BE2C (cell line): ENCODE measurements at regions not wholly inside any gene's neighbourhood (a gene's known extent, or its start where the extent isn't known, plus 50 kb on each side); places are given as distances from the start of the nearest gene placed in this dataset.

Experiments used
- DNase-seq: peaks from one replicate; pipeline ENCODE4 v3.0.0-alpha.2; 2020
- H3K27me3 ChIP-seq: fragments of 250-450 bp; sonication (Bioruptor Pico); 2 replicates; pipeline ENCODE4 v1.5.1; 2020; ENCODE audit warnings: mild to moderate bottlenecking
- H3K36me3 ChIP-seq: fragments of 250-450 bp; sonication (Bioruptor Pico); 2 replicates; pipeline ENCODE4 v1.5.1; 2020; ENCODE audit warnings: mild to moderate bottlenecking
- H3K4me1 ChIP-seq: fragments of 250-450 bp; sonication (Bioruptor Pico); 2 replicates; pipeline ENCODE4 v1.5.1; 2020
- H3K4me3 ChIP-seq: 2 replicates; pipeline ENCODE4 v1.5.1; 2011; ENCODE audit warnings: low read depth, low read length
- H3K9me3 ChIP-seq: fragments of 250-450 bp; sonication (Bioruptor Pico); 2 replicates; pipeline ENCODE4 v1.5.1; 2020
- TF ChIP-seq, protein P1 (sequence below): IDR thresholded peaks from 2 replicates; pipeline ENCODE4 v1.5.1; 2012; ENCODE audit warnings: mild to moderate bottlenecking, low read depth, low read length

GRCh38 chr5:12851761-12852160 lies 947.5 kb upstream of the CTNND2 start:
- Histone ChIP-seq H3K9me3 (no peaks in the 10 kb centered on the region; the same call in 1 of the 2 replicates), H3K4me1 (no peaks in the 10 kb centered on the region), H3K4me3 (no peak overlapping the region), H3K36me3 (no peaks in the 10 kb centered on the region), H3K27me3 (no peaks in the 10 kb centered on the region)
- TF ChIP-seq, protein P1, sequence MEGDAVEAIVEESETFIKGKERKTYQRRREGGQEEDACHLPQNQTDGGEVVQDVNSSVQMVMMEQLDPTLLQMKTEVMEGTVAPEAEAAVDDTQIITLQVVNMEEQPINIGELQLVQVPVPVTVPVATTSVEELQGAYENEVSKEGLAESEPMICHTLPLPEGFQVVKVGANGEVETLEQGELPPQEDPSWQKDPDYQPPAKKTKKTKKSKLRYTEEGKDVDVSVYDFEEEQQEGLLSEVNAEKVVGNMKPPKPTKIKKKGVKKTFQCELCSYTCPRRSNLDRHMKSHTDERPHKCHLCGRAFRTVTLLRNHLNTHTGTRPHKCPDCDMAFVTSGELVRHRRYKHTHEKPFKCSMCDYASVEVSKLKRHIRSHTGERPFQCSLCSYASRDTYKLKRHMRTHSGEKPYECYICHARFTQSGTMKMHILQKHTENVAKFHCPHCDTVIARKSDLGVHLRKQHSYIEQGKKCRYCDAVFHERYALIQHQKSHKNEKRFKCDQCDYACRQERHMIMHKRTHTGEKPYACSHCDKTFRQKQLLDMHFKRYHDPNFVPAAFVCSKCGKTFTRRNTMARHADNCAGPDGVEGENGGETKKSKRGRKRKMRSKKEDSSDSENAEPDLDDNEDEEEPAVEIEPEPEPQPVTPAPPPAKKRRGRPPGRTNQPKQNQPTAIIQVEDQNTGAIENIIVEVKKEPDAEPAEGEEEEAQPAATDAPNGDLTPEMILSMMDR = no peak
- no peak for DNase-seq

- no peaks in the 10 kb centered on the region; the same call in 1 of the 2 replicates for H3K9me3 ChIP-seq
- no peaks in the 10 kb centered on the region for H3K4me1 ChIP-seq
- DNase-seq = no peak
- no peaks in the 10 kb centered on the region for H3K36me3 ChIP-seq
- no peak overlapping the region for H3K4me3 ChIP-seq
- TF ChIP-seq, protein P1 = no peak
- H3K27me3 ChIP-seq = no peaks in the 10 kb centered on the region
Observed at GRCh38 chr5:12848709-12849108, 944.5 kb upstream of the CTNND2 start.

DNA sequence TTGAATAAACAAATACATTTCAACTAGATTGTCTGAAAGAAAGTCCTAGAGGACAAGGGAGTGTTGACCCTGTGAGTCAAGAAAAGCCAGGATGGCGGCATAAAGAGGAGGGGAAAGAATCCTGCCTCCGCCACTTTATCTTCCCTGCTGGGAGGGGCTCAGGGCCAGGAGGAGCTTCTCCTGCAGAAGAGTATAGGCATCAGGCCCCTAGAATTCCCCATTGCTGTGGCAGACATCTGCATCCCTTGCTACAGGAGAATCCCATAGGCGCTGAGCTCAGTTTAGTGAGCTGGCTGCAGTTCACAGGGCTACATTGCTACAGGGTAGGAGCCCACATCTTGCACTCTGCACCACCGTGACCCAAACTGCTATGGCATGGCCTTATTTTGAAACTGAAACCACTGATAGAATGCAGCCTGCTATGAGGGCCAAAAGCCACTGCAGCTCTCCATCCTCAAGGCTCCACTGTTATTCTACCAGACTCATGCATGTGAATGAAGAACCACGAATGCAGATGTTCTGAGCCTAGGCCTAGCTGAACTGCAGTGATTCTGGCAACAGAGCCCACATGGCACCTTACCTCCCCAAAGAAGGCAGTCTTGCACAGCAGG lies 941.4 kb upstream of the CTNND2 start:
- no peaks in the 10 kb centered on the region for H3K4me1 ChIP-seq
- H3K27me3 ChIP-seq = no peaks in the 10 kb centered on the region
- DNase-seq = no peak
- TF ChIP-seq, protein P1 = no peak
- H3K36me3 ChIP-seq = no peaks in the 10 kb centered on the region
- no peak overlapping the region for H3K4me3 ChIP-seq
- no peaks in the 10 kb centered on the region for H3K9me3 ChIP-seq

DNA sequence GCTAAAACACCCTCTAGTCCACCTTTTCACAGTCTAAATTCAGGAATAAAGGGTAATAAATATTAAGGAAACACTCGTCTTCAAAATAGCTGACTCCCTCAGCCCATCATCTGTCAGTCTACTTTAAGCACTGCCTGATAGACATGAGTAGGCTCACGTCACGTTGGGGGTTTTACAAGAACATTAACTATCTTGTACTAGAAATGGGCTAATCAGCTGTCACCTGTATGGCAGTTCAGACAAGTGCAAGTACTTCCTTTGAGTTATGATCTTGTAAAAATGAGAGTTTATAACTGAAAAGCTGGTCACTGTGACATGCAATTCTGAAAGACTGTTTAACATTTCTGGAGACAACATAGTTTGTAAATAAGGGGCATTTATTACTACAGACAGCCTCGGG lies 936.7 kb upstream of the CTNND2 start:
- Histone ChIP-seq H3K36me3 (no peaks in the 10 kb centered on the region), H3K4me3 (no peak overlapping the region), H3K9me3 (no peaks in the 10 kb centered on the region), H3K27me3 (no peaks in the 10 kb centered on the region), H3K4me1 (no peaks in the 10 kb centered on the region)
- no peak for DNase-seq
- TF ChIP-seq, protein P1 = no peak

GRCh38 chr5:12837592-12837991 lies 933.3 kb upstream of the CTNND2 start:
- Histone ChIP-seq H3K9me3 (no peaks in the 10 kb centered on the region), H3K4me1 (no peaks in the 10 kb centered on the region), H3K36me3 (no peaks in the 10 kb centered on the region), H3K4me3 (no peak overlapping the region), H3K27me3 (no peaks in the 10 kb centered on the region)
- TF ChIP-seq, protein P1 = no peak
- DNase-seq = no peak

DNA sequence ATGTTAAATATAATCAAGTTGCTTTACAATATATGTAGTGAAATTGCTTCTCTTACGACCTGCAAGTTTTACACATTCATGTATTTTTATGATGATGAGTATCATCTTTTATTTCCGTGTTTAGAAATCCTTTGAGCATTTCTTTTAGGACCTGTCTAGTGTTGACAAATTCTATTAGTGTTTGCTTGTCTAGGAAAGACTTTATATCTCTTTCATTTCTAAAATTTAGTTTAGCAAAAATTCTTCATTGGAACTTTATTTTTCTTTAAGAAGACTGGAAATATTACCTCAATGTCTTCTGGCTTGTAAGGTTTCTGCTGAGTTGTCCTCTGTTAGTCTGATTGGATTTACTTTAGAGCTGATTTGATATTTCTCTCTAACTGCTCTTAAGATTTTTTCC lies 920.9 kb upstream of the CTNND2 start:
- TF ChIP-seq, protein P1 = no peak
- Histone ChIP-seq H3K27me3 (no peaks in the 10 kb centered on the region), H3K9me3 (no peaks in the 10 kb centered on the region), H3K36me3 (no peaks in the 10 kb centered on the region), H3K4me3 (no peak overlapping the region), H3K4me1 (no peaks in the 10 kb centered on the region)
- no peak for DNase-seq
